GM21717 (cell line): ENCODE measurements at regions not wholly inside any gene's neighbourhood (a gene's known extent, or its start where the extent isn't known, plus 50 kb on each side); places are given as distances from the start of the nearest gene placed in this dataset.

Source experiments
- ATAC-seq: cut with Tn5 transposase; IDR thresholded peaks from one replicate; pipeline ENCODE4 v1.9.1; 2021; ENCODE audit warnings: mild to moderate bottlenecking, moderate library complexity; ENCODE audit not compliant: unreplicated experiment

GRCh38 chr14:81668626-81669274 is 135.1 kb upstream of the SEL1L start:
- no peak for ATAC-seq

- ATAC-seq = no peak
Observed at GRCh38 chr14:81669308-81669707, 135.7 kb upstream of the SEL1L start.

GRCh38 chr14:81673930-81674329 is 140.3 kb upstream of the SEL1L start:
- ATAC-seq = no peak

- no peak for ATAC-seq
Observed at GRCh38 chr14:81676395-81676794, 142.7 kb upstream of the SEL1L start.

- ATAC-seq = no peak
Observed at GRCh38 chr14:81676879-81677278, 143.2 kb upstream of the SEL1L start.

- no peak for ATAC-seq
Observed at GRCh38 chr14:81677736-81678135, 144.1 kb upstream of the SEL1L start.

- no peak for ATAC-seq
Observed at GRCh38 chr14:81679226-81679625, 145.6 kb upstream of the SEL1L start.

GRCh38 chr14:81681541-81681940 is 147.9 kb upstream of the SEL1L start:
- ATAC-seq = no peak

- ATAC-seq = no peak
Observed at GRCh38 chr14:81682134-81682533, 148.5 kb upstream of the SEL1L start.

- no peak for ATAC-seq
Observed at GRCh38 chr14:81682701-81683100, 149.0 kb upstream of the SEL1L start.

GRCh38 chr14:81684696-81685095 is 151.0 kb upstream of the SEL1L start:
- ATAC-seq = no peak

GRCh38 chr14:81686512-81686911 is 152.9 kb upstream of the SEL1L start:
- no peak for ATAC-seq

GRCh38 chr14:81691931-81692330 is 158.3 kb upstream of the SEL1L start:
- no peak for ATAC-seq

GRCh38 chr14:81694419-81694818 is 160.8 kb upstream of the SEL1L start:
- no peak for ATAC-seq

- ATAC-seq = no peak
Observed at GRCh38 chr14:81709681-81710080, 176.0 kb upstream of the SEL1L start.

- ATAC-seq = no peak
Observed at GRCh38 chr14:81710232-81710845, 176.7 kb upstream of the SEL1L start.

GRCh38 chr14:81715731-81716130 is 182.1 kb upstream of the SEL1L start:
- ATAC-seq = no peak

GRCh38 chr14:81716953-81717352 is 183.3 kb upstream of the SEL1L start:
- no peak for ATAC-seq

- ATAC-seq = no peak
Observed at GRCh38 chr14:81723956-81724355, 190.3 kb upstream of the SEL1L start.

- ATAC-seq = no peak
Observed at GRCh38 chr14:81727218-81727617, 193.6 kb upstream of the SEL1L start.

- no peak for ATAC-seq
Observed at GRCh38 chr14:81728447-81728846, 194.8 kb upstream of the SEL1L start.

GRCh38 chr14:81729622-81730021 is 196.0 kb upstream of the SEL1L start:
- ATAC-seq = no peak

- ATAC-seq = no peak
Observed at GRCh38 chr14:81737938-81738337, 204.3 kb upstream of the SEL1L start.
